MM.1S (cell line): ENCODE measurements at regions not wholly inside any gene's neighbourhood (a gene's known extent, or its start where the extent isn't known, plus 50 kb on each side); places are given as distances from the start of the nearest gene placed in this dataset.

ENCODE experiments used
- DNase-seq: peaks from one replicate; pipeline ENCODE4 v3.0.0-alpha.2; 2015
- H2AFZ ChIP-seq: fragments of 300-600 bp; sonication (generic); 2 replicates; pipeline ENCODE4 v1.6.0; 2016; ENCODE audit warnings: antibody characterized with exemption, low read length
- H3F3A ChIP-seq: fragments of 300-600 bp; sonication (generic); 2 replicates; pipeline ENCODE4 v1.6.1; 2016; ENCODE audit warnings: mild to moderate bottlenecking, antibody characterized with exemption, low read length, moderate library complexity, mixed read lengths; ENCODE audit not compliant: insufficient read depth
- H3K27ac ChIP-seq: fragments of 300-600 bp; sonication (generic); 2 replicates; pipeline ENCODE4 v1.5.1; 2016; ENCODE audit warnings: mild to moderate bottlenecking, low read length
- H3K27me3 ChIP-seq: fragments of 300-600 bp; sonication (generic); replicated peaks from 2 replicates; pipeline ENCODE4 v1.6.0; 2016; ENCODE audit warnings: low read length; ENCODE audit not compliant: insufficient read depth
- H3K36me3 ChIP-seq: fragments of 300-600 bp; sonication (generic); replicated peaks from 2 replicates; pipeline ENCODE4 v1.6.1; 2016; ENCODE audit warnings: mild to moderate bottlenecking, low read length, mixed read lengths; ENCODE audit not compliant: insufficient read depth
- H3K4me1 ChIP-seq: fragments of 300-600 bp; sonication (generic); 2 replicates; pipeline ENCODE4 v1.6.1; 2016; ENCODE audit warnings: low read length, mixed read lengths
- H3K4me2 ChIP-seq: fragments of 300-600 bp; sonication (generic); 2 replicates; pipeline ENCODE4 v1.6.0; 2016; ENCODE audit warnings: low read depth, low read length
- H3K4me3 ChIP-seq: fragments of 300-600 bp; sonication (generic); 2 replicates; pipeline ENCODE4 v1.5.1; 2016; ENCODE audit warnings: low read length, mixed read lengths
- H3K79me2 ChIP-seq: fragments of 300-600 bp; sonication (generic); 2 replicates; pipeline ENCODE4 v1.6.1; 2016; ENCODE audit warnings: mixed run types, low read length, mixed read lengths
- H3K9ac ChIP-seq: fragments of 300-600 bp; sonication (generic); 2 replicates; pipeline ENCODE4 v1.6.1; 2016; ENCODE audit warnings: low read length, mixed read lengths
- H3K9me2 ChIP-seq: fragments of 300-600 bp; sonication (generic); replicated peaks from 2 replicates; pipeline ENCODE4 v1.6.1; 2016; ENCODE audit warnings: mild to moderate bottlenecking, low read length, mixed read lengths; ENCODE audit not compliant: insufficient read depth
- H3K9me3 ChIP-seq: fragments of 300-600 bp; sonication (generic); replicated peaks from 2 replicates; pipeline ENCODE4 v1.6.1; 2016; ENCODE audit warnings: mild to moderate bottlenecking, low read length, mixed read lengths; ENCODE audit not compliant: insufficient read depth
- H4K20me1 ChIP-seq: fragments of 300-600 bp; sonication (generic); 2 replicates; pipeline ENCODE4 v1.6.1; 2016; ENCODE audit warnings: mild to moderate bottlenecking, low read length, moderate library complexity, mixed read lengths; ENCODE audit not compliant: insufficient read depth
- CTCF ChIP-seq: fragments of 300-600 bp; sonication (generic); IDR thresholded peaks from 2 replicates; pipeline ENCODE4 v1.5.1; 2016; ENCODE audit warnings: antibody characterized with exemption, low read length, mixed read lengths
- EZH2 ChIP-seq: fragments of 300-600 bp; sonication (generic); optimal IDR thresholded peaks from 2 replicates; pipeline ENCODE3; 2017; ENCODE audit warnings: low read depth, mild to moderate bottlenecking, antibody characterized with exemption, low read length, mixed read lengths
- EZH2phosphoT487 ChIP-seq: fragments of 300-600 bp; sonication (generic); IDR thresholded peaks from 2 replicates; pipeline ENCODE4 v1.6.1; 2018; ENCODE audit warnings: antibody characterized with exemption, low read length

GRCh38 chr13:105608104-105608503 lies 927.4 kb downstream of the EFNB2 start:
- H3K27me3 ChIP-seq: no peaks in the 10 kb centered on the region
- H3K4me2 ChIP-seq: no peak overlapping the region
- H3F3A ChIP-seq: no peaks in the 10 kb centered on the region
- no peaks in the 10 kb centered on the region for H3K9me2 ChIP-seq
- H3K9me3 ChIP-seq: no peaks in the 10 kb centered on the region
- TF ChIP-seq EZH2: no peak
- no peak for TF ChIP-seq CTCF
- no peak for TF ChIP-seq EZH2phosphoT487
- no peak overlapping the region for H3K9ac ChIP-seq
- H3K36me3 ChIP-seq: no peaks in the 10 kb centered on the region
- H3K4me1 ChIP-seq: no peaks in the 10 kb centered on the region
- DNase-seq: no peak
- no peaks in the 10 kb centered on the region for H4K20me1 ChIP-seq
- H2AFZ ChIP-seq: no peak overlapping the region
- no peak overlapping the region for H3K4me3 ChIP-seq
- no peaks in the 10 kb centered on the region for H3K79me2 ChIP-seq
- no peak overlapping the region for H3K27ac ChIP-seq

GRCh38 chr13:105607426-105607825 lies 928.0 kb downstream of the EFNB2 start:
- Histone ChIP-seq H3K36me3 (no peaks in the 10 kb centered on the region), H3K4me1 (no peaks in the 10 kb centered on the region), H2AFZ (no peak overlapping the region), H3K4me2 (no peak overlapping the region), H3K27me3 (no peaks in the 10 kb centered on the region), H3K9me2 (no peaks in the 10 kb centered on the region), H3K79me2 (no peaks in the 10 kb centered on the region), H3F3A (no peaks in the 10 kb centered on the region), H3K27ac (no peak overlapping the region), H4K20me1 (no peaks in the 10 kb centered on the region), H3K9ac (no peak overlapping the region), H3K9me3 (no peaks in the 10 kb centered on the region), H3K4me3 (no peak overlapping the region)
- no peak for DNase-seq
- TF ChIP-seq EZH2: no peak
- no peak for TF ChIP-seq CTCF
- TF ChIP-seq EZH2phosphoT487: no peak

- Histone ChIP-seq H3K4me1 (no peaks in the 10 kb centered on the region), H3F3A (no peaks in the 10 kb centered on the region), H3K4me3 (no peak overlapping the region), H3K27me3 (no peaks in the 10 kb centered on the region), H2AFZ (no peak overlapping the region), H3K79me2 (no peaks in the 10 kb centered on the region), H3K27ac (no peak overlapping the region), H3K36me3 (no peaks in the 10 kb centered on the region), H3K9me2 (no peaks in the 10 kb centered on the region), H3K9ac (no peak overlapping the region), H3K4me2 (no peak overlapping the region), H4K20me1 (no peaks in the 10 kb centered on the region), H3K9me3 (no peaks in the 10 kb centered on the region)
- DNase-seq: no peak
- no peak for TF ChIP-seq EZH2
- no peak for TF ChIP-seq EZH2phosphoT487
- TF ChIP-seq CTCF: no peak
These were observed 928.4 kb downstream of the EFNB2 start for GRCh38 chr13:105607016-105607415.
